GM18507 (cell line): ENCODE measurements at regions not wholly inside any gene's neighbourhood (a gene's known extent, or its start where the extent isn't known, plus 50 kb on each side); places are given as distances from the start of the nearest gene placed in this dataset.

Experiments
- DNase-seq: peaks from one replicate; pipeline ENCODE4 v3.0.0; 2011; ENCODE audit warnings: low read depth; ENCODE audit not compliant: insufficient read length; ENCODE audit errors: extremely low spot score
- FAIRE-seq: peaks from 2 replicates; lab custom pipeline; 2011; peaks lifted over from hg19 to GRCh38; lab: Jason Lieb, UNC

GRCh38 chr18:30578707-30579106 lies 463.8 kb downstream of the DSC3 start:
- FAIRE-seq: no peak
- DNase-seq: no peak

GRCh38 chr18:30572214-30572613 lies 470.3 kb downstream of the DSC3 start:
- FAIRE-seq (no peak), DNase-seq (no peak)

GRCh38 chr18:30568333-30568732 lies 474.2 kb downstream of the DSC3 start:
- no peak for DNase-seq
- no peak for FAIRE-seq

- no peak for DNase-seq
- FAIRE-seq: no peak
These were observed 475.7 kb downstream of the DSC3 start for GRCh38 chr18:30566877-30567276.

GRCh38 chr18:30562231-30562630 lies 480.3 kb downstream of the DSC3 start:
- no peak for FAIRE-seq
- no peak for DNase-seq

- no peak for FAIRE-seq
- no peak for DNase-seq
These were observed 486.4 kb downstream of the DSC3 start for GRCh38 chr18:30556112-30556511.

- FAIRE-seq (no peak), DNase-seq (no peak)
These were observed 497.1 kb downstream of the DSC3 start for GRCh38 chr18:30545393-30545792.

- FAIRE-seq: no peak
- DNase-seq: no peak
These were observed 498.4 kb downstream of the DSC3 start for GRCh38 chr18:30544141-30544540.

GRCh38 chr18:30533716-30534115 lies 508.8 kb downstream of the DSC3 start:
- no peak for DNase-seq

GRCh38 chr18:30527917-30528316 lies 514.6 kb downstream of the DSC3 start:
- no peak for FAIRE-seq
- DNase-seq: no peak

More at GRCh38 chr18:30533716-30534115, 508.8 kb downstream of the DSC3 start:
- FAIRE-seq: no peak

- no peak for DNase-seq
- no peak for FAIRE-seq
These were observed 515.3 kb downstream of the DSC3 start for GRCh38 chr18:30527226-30527625.

- no peak for DNase-seq
- no peak for FAIRE-seq
These were observed 520.1 kb downstream of the DSC3 start for GRCh38 chr18:30522288-30522929.

- DNase-seq (no peak), FAIRE-seq (no peak)
These were observed 528.5 kb downstream of the DSC3 start for GRCh38 chr18:30514059-30514458.

GRCh38 chr18:30512872-30513271 lies 529.7 kb downstream of the DSC3 start:
- DNase-seq (no peak), FAIRE-seq (no peak)

- FAIRE-seq: no peak
- DNase-seq: no peak
These were observed 531.7 kb downstream of the DSC3 start for GRCh38 chr18:30510882-30511281.

- FAIRE-seq (no peak), DNase-seq (no peak)
These were observed 540.9 kb downstream of the DSC3 start for GRCh38 chr18:30501594-30501993.

GRCh38 chr18:30500240-30500945 lies 542.1 kb downstream of the DSC3 start:
- FAIRE-seq: no peak
- no peak for DNase-seq

GRCh38 chr18:30499721-30500120 lies 542.8 kb downstream of the DSC3 start:
- FAIRE-seq: no peak
- no peak for DNase-seq

GRCh38 chr18:30492552-30493129 lies 549.9 kb downstream of the DSC3 start:
- DNase-seq (no peak), FAIRE-seq (no peak)

- DNase-seq (no peak), FAIRE-seq (no peak)
These were observed 550.6 kb downstream of the DSC3 start for GRCh38 chr18:30491815-30492551.
